K562 (cell line): ENCODE measurements at regions not wholly inside any gene's neighbourhood (a gene's known extent, or its start where the extent isn't known, plus 50 kb on each side); places are given as distances from the start of the nearest gene placed in this dataset.

ENCODE experiments used
- ATF7 ChIP-seq: fragments of 450-650 bp; IDR thresholded peaks from 2 replicates; pipeline ENCODE4 v1.7.1; 2014; ENCODE audit warnings: mild to moderate bottlenecking, moderate library complexity
- EZH2 ChIP-seq: IDR thresholded peaks from 2 replicates; pipeline ENCODE4 v1.6.1; 2012; ENCODE audit warnings: low read depth, mild to moderate bottlenecking, inconsistent platforms, low read length, borderline replicate concordance
- MEF2D ChIP-seq: conservative IDR thresholded peaks from 2 replicates; pipeline ENCODE4 v1.6.1; 2016; ENCODE audit warnings: low read depth, missing genetic modification characterization, missing compliant biosample characterization
- NRF1 ChIP-seq, 2 experiments: fragments of 450-650 bp; IDR thresholded peaks in 1 of 2; conservative IDR thresholded peaks in 1 of 2; 2 replicates each; pipeline ENCODE4 v1.6.1; 2014; ENCODE audit warnings: mild to moderate bottlenecking in 2 of 2
- PHF21A ChIP-seq: fragments of 450-650 bp; IDR thresholded peaks from 2 replicates; pipeline ENCODE4 v1.6.1; 2017; ENCODE audit warnings: low read depth, borderline replicate concordance
- POLR2A ChIP-seq: fragments of 450-650 bp; conservative IDR thresholded peaks from 2 replicates; pipeline ENCODE4 v1.6.1; 2016
- SIX5 ChIP-seq, 2 experiments: IDR thresholded peaks; 2 replicates each; pipeline ENCODE4 v1.6.1; 2011; ENCODE audit warnings: low read length in 2 of 2, borderline replicate concordance in 1 of 2, low read depth in 1 of 2, mild to moderate bottlenecking in 1 of 2, moderate library complexity in 1 of 2; ENCODE audit not compliant: insufficient read depth in 1 of 2
- YY1 ChIP-seq, 3 experiments: IDR thresholded peaks; 2 replicates each; pipeline ENCODE4 v1.6.1; 2011; ENCODE audit warnings: low read length in 2 of 3, mild to moderate bottlenecking in 2 of 3, moderate library complexity in 2 of 3, borderline replicate concordance in 1 of 3, control low read depth in 1 of 3, low read depth in 1 of 3; ENCODE audit not compliant: insufficient read depth in 3 of 3, insufficient replicate concordance in 2 of 3, control insufficient read depth in 1 of 3, insufficient read length in 1 of 3; ENCODE audit errors: extremely low read depth in 1 of 3
- ZNF146 ChIP-seq: IDR thresholded peaks from one replicate; pipeline ENCODE4 v1.6.1; 2018; ENCODE audit warnings: missing compliant biosample characterization; ENCODE audit not compliant: unreplicated experiment
- TF ChIP-seq, protein P1 (sequence below), 3 experiments: IDR thresholded peaks in 2 of 3; conservative IDR thresholded peaks in 1 of 3; 2 replicates each; pipeline ENCODE4 v1.5.1; 2011 to 2012; ENCODE audit warnings: low read length in 3 of 3, mild to moderate bottlenecking in 3 of 3, control low read depth in 2 of 3, improper control_type of control experiment in 1 of 3, inconsistent platforms in 1 of 3, low read depth in 1 of 3, mixed read lengths in 1 of 3, moderate library complexity in 1 of 3; ENCODE audit not compliant: insufficient read depth in 2 of 3
- TF ChIP-seq, protein P2 (sequence below): sonication (generic); formaldehyde crosslinking; IDR thresholded peaks from 2 replicates; pipeline ENCODE4 v1.8.0; 2022; ENCODE audit warnings: missing genetic modification reagents, mild to moderate bottlenecking, borderline replicate concordance
- TF ChIP-seq, protein P3 (sequence below), 2 experiments: fragments of 450-650 bp; formaldehyde crosslinking in 1 of 2; IDR thresholded peaks; 2 replicates each; pipeline versions ENCODE4 v1.4.0 to v1.6.1; 2014 to 2020; ENCODE audit warnings: mild to moderate bottlenecking in 2 of 2, borderline replicate concordance in 1 of 2, low read depth in 1 of 2
- TF ChIP-seq, protein P4 (sequence below): fragments of 250-450 bp; sonication (Bioruptor Pico); IDR thresholded peaks from 2 replicates; pipeline ENCODE4 v1.8.0; 2022; ENCODE audit warnings: inconsistent platforms
- TF ChIP-seq, protein P5 (sequence below), 2 experiments: fragments of 250-450 bp in 1 of 2; fragments of 450-650 bp in 1 of 2; sonication (Bioruptor Pico) in 1 of 2; IDR thresholded peaks; 2 replicates each; pipeline versions ENCODE4 v1.6.1 to v1.8.0; 2016 to 2021; ENCODE audit warnings: mild to moderate bottlenecking in 2 of 2, moderate library complexity in 2 of 2, missing compliant biosample characterization in 1 of 2, missing genetic modification characterization in 1 of 2

DNA sequence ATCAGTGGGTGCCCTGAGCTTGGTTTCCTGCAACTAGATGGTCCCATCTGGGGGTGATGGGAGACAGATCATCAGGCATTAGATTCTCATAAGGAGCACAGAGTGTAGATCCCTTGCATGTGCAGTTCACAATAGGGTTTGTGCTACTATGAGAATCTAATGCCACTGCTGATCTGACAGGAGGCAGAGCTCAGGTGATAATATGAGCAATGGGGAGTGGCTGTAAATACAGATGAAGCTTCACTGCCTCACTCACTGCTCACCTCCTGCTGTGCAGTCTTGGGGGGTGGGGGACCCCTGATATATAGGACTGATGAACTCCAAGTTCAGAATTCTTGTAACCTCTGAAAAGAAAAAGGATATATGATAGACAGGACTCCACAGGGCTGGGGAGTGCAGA lies 108.0 kb downstream of the RIN2 start:
- TF ChIP-seq, protein P1, sequence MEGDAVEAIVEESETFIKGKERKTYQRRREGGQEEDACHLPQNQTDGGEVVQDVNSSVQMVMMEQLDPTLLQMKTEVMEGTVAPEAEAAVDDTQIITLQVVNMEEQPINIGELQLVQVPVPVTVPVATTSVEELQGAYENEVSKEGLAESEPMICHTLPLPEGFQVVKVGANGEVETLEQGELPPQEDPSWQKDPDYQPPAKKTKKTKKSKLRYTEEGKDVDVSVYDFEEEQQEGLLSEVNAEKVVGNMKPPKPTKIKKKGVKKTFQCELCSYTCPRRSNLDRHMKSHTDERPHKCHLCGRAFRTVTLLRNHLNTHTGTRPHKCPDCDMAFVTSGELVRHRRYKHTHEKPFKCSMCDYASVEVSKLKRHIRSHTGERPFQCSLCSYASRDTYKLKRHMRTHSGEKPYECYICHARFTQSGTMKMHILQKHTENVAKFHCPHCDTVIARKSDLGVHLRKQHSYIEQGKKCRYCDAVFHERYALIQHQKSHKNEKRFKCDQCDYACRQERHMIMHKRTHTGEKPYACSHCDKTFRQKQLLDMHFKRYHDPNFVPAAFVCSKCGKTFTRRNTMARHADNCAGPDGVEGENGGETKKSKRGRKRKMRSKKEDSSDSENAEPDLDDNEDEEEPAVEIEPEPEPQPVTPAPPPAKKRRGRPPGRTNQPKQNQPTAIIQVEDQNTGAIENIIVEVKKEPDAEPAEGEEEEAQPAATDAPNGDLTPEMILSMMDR (IDR thresholded peaks at IDR 0.05 in 2 of 3, conservative IDR thresholded peaks at IDR 0.05 in 1 of 3; ENCODE audit: insufficient read depth in 2 of 3, low read depth in 1 of 3, low read length in 3 of 3): no peak
- TF ChIP-seq ZNF146 (CRISPR knock-in tag) (no peak), EZH2 (no peak), NRF1 (conservative IDR thresholded peaks at IDR 0.05 in 1 of 2, IDR thresholded peaks at IDR 0.05 in 1 of 2) (no peak), PHF21A (no peak), POLR2A (no peak), YY1 (IDR thresholded peaks at IDR 0.05; ENCODE audit: borderline replicate concordance in 1 of 3, control insufficient read depth in 1 of 3, extremely low read depth in 1 of 3, insufficient read depth in 3 of 3, insufficient read length in 1 of 3, insufficient replicate concordance in 2 of 3, low read depth in 1 of 3, low read length in 2 of 3) (no peak), SIX5 (IDR thresholded peaks at IDR 0.05; ENCODE audit: borderline replicate concordance in 1 of 2, insufficient read depth in 1 of 2, low read depth in 1 of 2, low read length in 2 of 2) (no peak), MEF2D (tag) (no peak), ATF7 (no peak)
- TF ChIP-seq, protein P2, sequence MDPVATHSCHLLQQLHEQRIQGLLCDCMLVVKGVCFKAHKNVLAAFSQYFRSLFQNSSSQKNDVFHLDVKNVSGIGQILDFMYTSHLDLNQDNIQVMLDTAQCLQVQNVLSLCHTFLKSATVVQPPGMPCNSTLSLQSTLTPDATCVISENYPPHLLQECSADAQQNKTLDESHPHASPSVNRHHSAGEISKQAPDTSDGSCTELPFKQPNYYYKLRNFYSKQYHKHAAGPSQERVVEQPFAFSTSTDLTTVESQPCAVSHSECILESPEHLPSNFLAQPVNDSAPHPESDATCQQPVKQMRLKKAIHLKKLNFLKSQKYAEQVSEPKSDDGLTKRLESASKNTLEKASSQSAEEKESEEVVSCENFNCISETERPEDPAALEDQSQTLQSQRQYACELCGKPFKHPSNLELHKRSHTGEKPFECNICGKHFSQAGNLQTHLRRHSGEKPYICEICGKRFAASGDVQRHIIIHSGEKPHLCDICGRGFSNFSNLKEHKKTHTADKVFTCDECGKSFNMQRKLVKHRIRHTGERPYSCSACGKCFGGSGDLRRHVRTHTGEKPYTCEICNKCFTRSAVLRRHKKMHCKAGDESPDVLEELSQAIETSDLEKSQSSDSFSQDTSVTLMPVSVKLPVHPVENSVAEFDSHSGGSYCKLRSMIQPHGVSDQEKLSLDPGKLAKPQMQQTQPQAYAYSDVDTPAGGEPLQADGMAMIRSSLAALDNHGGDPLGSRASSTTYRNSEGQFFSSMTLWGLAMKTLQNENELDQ (CRISPR knock-in tag): no peak
- TF ChIP-seq, protein P3, sequence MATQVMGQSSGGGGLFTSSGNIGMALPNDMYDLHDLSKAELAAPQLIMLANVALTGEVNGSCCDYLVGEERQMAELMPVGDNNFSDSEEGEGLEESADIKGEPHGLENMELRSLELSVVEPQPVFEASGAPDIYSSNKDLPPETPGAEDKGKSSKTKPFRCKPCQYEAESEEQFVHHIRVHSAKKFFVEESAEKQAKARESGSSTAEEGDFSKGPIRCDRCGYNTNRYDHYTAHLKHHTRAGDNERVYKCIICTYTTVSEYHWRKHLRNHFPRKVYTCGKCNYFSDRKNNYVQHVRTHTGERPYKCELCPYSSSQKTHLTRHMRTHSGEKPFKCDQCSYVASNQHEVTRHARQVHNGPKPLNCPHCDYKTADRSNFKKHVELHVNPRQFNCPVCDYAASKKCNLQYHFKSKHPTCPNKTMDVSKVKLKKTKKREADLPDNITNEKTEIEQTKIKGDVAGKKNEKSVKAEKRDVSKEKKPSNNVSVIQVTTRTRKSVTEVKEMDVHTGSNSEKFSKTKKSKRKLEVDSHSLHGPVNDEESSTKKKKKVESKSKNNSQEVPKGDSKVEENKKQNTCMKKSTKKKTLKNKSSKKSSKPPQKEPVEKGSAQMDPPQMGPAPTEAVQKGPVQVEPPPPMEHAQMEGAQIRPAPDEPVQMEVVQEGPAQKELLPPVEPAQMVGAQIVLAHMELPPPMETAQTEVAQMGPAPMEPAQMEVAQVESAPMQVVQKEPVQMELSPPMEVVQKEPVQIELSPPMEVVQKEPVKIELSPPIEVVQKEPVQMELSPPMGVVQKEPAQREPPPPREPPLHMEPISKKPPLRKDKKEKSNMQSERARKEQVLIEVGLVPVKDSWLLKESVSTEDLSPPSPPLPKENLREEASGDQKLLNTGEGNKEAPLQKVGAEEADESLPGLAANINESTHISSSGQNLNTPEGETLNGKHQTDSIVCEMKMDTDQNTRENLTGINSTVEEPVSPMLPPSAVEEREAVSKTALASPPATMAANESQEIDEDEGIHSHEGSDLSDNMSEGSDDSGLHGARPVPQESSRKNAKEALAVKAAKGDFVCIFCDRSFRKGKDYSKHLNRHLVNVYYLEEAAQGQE (IDR thresholded peaks at IDR 0.05; ENCODE audit: borderline replicate concordance): no peak
- TF ChIP-seq, protein P3 (CRISPR knock-in tag; IDR thresholded peaks at IDR 0.05; ENCODE audit: low read depth): no peak
- TF ChIP-seq, protein P4, sequence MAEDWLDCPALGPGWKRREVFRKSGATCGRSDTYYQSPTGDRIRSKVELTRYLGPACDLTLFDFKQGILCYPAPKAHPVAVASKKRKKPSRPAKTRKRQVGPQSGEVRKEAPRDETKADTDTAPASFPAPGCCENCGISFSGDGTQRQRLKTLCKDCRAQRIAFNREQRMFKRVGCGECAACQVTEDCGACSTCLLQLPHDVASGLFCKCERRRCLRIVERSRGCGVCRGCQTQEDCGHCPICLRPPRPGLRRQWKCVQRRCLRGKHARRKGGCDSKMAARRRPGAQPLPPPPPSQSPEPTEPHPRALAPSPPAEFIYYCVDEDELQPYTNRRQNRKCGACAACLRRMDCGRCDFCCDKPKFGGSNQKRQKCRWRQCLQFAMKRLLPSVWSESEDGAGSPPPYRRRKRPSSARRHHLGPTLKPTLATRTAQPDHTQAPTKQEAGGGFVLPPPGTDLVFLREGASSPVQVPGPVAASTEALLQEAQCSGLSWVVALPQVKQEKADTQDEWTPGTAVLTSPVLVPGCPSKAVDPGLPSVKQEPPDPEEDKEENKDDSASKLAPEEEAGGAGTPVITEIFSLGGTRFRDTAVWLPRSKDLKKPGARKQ (CRISPR knock-in tag): no peak
- TF ChIP-seq, protein P5, sequence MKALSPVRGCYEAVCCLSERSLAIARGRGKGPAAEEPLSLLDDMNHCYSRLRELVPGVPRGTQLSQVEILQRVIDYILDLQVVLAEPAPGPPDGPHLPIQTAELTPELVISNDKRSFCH (CRISPR knock-in tag; IDR thresholded peaks at IDR 0.05): no peak
- TF ChIP-seq, protein P5 (tag; IDR thresholded peaks at IDR 0.05): no peak
